ENCODE measurements at regions not wholly inside any gene's neighbourhood (a gene's known extent, or its start where the extent isn't known, plus 50 kb on each side); places are given as distances from the start of the nearest gene placed in this dataset.

GRCh38 chr11:129508163-129508562 lies 132.5 kb downstream of the BARX2 start:
- no peak for TF ChIP-seq POLR2A (IDR thresholded peaks at IDR 0.05)
- TF ChIP-seq CTCF (IDR thresholded peaks at IDR 0.05) = no peak

All from thyroid gland (tissue), 4 donors.